H1 (cell line): ENCODE measurements at regions not wholly inside any gene's neighbourhood (a gene's known extent, or its start where the extent isn't known, plus 50 kb on each side); places are given as distances from the start of the nearest gene placed in this dataset.

Experiments used
- ASH2L ChIP-seq: fragments of 200-600, 300-600 bp; sonication (generic); IDR thresholded peaks from one replicate; pipeline ENCODE4 v1.7.1; 2017; ENCODE audit warnings: low read length
- BACH1 ChIP-seq: IDR thresholded peaks from 2 replicates; pipeline ENCODE4 v1.6.1; 2012; ENCODE audit warnings: low read length, improper control_type of control experiment
- CEBPB ChIP-seq: IDR thresholded peaks from 2 replicates; pipeline ENCODE4 v1.6.1; 2012; ENCODE audit warnings: low read depth, low read length
- CTBP2 ChIP-seq: IDR thresholded peaks from 2 replicates; pipeline ENCODE4 v1.7.0; 2011; ENCODE audit warnings: borderline replicate concordance, mild to moderate bottlenecking, moderate library complexity, mixed read lengths, low read length; ENCODE audit not compliant: insufficient read depth, insufficient read length
- GTF2F1 ChIP-seq: IDR thresholded peaks from 2 replicates; pipeline ENCODE4 v1.6.1; 2012; ENCODE audit warnings: low read depth, low read length, improper control_type of control experiment, borderline replicate concordance
- RNF2 ChIP-seq: fragments of 200-900, 300-1000 bp; sonication (generic); IDR thresholded peaks from 2 replicates; pipeline ENCODE4 v1.7.1; 2016; ENCODE audit warnings: borderline replicate concordance, low read depth, mild to moderate bottlenecking, antibody characterized with exemption, low read length; ENCODE audit not compliant: poor library complexity, severe bottlenecking; ENCODE audit errors: missing control alignments
- SRF ChIP-seq: IDR thresholded peaks from 2 replicates; pipeline ENCODE4 v1.6.1; 2011; ENCODE audit warnings: mild to moderate bottlenecking, low read depth, low read length, moderate library complexity
- SUZ12 ChIP-seq: fragments of 200-600 bp; sonication (generic); IDR thresholded peaks from 2 replicates; pipeline ENCODE4 v1.6.1; 2012; ENCODE audit warnings: mild to moderate bottlenecking, inconsistent platforms, low read length, moderate library complexity, mixed read lengths

DNA sequence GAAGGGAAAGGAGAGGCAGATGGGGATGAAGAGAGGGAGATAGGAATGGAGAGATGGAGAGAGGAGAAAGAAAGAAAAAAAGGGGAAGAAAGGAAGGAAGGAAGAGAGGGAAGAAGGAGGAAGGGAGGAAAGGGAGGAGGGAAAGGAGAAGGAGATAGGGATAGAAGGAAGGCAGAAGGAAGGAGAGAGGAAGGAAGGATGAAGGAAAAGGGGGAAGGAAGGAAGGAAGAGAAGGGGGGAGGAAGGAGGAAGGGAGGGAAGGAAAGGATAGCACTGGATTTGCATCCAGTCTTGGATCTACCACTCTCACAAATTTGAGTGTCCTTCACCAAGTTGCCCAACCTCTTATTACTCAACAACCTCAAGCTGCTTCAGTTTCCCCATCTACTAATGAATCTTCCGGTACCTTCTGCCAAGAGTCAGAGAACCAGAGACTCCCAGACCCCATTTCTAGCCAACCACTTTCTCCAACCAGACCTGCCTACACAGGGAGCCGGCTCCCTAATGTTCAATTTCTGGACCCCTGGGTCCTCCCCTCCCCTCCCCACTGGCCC, 79.7 kb upstream of the FOXP4 start (continued):
- TF ChIP-seq SRF (no peak), SUZ12 (no peak), BACH1 (no peak), CTBP2 (no peak), CEBPB (no peak), GTF2F1 (no peak), RNF2 (no peak), ASH2L (no peak)
